ENCODE measurements at regions not wholly inside any gene's neighbourhood (a gene's known extent, or its start where the extent isn't known, plus 50 kb on each side); places are given as distances from the start of the nearest gene placed in this dataset.

DNA sequence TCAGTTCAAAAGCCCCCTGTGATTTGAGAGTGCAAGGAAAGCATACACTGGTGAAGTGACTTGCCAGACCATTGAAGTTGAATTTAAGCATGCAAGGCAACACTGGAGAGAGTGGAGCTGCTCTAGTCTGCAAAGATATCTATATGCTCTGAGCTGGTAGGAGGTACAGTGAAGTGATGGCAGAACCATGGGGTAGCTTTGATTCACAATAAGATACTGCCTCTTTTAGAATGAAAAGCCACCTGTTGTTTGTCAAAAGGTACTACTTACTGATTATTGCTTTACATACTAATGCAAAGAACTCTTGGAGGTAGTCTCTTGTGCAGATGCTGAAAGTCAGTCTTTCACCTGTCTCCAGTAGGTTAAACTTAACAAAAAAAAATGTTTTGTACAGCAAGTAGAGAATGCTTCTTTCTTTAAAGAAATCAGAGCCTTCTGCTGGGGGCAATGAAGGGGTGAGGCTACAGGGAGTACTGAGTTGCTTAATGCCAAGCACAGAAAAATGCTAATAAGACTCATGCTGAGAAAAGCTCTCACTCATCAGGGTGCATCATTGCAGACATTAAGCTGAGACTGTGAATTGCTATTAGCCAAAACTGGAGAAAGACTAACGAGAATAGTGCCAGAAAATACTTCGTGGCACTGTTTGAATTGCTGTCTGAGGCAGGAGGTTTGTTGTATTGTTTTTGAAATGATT lies 1150.5 kb upstream of the TMPRSS15 start:
- intact Hi-C loops (cut with DNase I) = no loop called here

DNA sequence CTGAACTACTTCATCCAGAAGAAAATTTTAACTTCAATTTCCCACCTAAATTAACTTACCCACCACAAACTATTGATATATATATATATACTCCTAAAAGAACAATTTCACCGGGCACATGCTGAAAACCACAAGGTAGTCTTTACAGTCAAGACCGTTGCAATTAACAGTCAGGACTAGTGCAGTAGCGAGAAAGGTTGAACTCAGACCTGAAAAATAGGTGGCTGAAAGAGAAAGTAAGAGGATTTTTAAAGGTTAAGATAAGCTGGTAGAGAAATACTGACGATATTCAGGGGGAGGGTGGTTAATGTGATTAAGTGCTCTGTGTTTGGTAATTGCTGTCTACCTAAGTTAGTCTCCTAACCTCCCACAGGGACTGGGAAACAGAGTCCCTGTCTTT lies 1153.5 kb upstream of the TMPRSS15 start:
- no peak for DNase-seq
- intact Hi-C loops (cut with DNase I) = no loop called here

More for the DNA sequence above, 1150.5 kb upstream of the TMPRSS15 start:
- DNase-seq = no peak

DNA sequence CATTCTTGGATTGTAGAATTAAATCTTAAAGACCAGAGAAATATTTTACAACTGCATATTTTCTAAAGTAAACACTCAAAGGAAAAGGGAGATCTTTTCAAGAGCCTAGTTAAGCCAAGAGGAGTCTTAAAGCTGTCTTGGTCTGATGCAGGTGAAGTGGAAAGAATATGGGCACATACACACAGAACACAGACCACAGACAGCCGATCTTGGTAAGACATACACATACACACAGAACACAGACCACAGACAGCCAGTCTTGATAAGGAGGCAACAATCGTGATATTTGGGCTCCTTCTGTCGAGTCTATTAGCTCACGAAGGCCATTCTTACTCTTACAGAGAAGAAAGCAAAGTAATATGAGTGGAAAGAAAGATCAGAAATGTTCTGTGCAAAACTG lies 1153.9 kb upstream of the TMPRSS15 start:
- intact Hi-C loops (cut with DNase I) = no loop called here
- no peak for DNase-seq

DNA sequence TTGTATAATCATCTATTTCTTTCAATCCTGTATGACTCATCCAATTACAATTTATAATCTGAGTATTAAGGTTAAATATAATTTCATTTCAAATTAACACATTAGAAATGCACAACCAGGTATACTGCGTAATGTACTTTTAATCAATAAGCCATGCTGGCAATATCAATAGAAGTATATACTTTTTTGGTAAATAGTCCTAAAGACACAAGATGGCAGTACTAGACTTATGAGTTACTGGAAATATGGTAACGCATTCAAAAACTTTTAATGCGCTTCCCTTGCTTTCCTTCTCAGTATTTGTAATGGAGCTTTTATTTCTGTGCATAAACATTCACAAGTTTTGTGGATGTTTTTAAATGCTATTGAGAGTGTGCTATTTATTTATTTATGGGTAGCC lies 1162.0 kb upstream of the TMPRSS15 start:
- intact Hi-C loops (cut with DNase I) = no loop called here
- no peak for DNase-seq

DNA sequence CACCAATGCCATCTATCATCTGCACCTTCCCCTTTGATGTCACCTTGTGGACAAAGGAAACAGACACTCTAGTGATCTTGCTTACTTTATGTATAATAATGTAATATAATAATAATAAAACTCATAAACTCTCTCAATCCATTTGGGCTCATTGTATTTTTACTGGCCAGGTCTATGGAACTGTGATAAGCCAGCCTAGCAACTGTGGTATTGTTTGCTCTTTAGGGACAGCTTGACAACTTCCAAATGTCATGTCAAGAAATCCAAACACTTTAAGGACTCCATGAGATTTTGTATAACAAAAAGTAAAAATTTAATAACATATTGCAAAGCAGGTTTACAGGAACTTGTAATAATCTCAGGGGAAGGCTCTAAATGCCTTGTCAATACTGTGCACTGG lies 1163.4 kb upstream of the TMPRSS15 start:
- intact Hi-C loops (cut with DNase I) = no loop called here
- no peak for DNase-seq

DNA sequence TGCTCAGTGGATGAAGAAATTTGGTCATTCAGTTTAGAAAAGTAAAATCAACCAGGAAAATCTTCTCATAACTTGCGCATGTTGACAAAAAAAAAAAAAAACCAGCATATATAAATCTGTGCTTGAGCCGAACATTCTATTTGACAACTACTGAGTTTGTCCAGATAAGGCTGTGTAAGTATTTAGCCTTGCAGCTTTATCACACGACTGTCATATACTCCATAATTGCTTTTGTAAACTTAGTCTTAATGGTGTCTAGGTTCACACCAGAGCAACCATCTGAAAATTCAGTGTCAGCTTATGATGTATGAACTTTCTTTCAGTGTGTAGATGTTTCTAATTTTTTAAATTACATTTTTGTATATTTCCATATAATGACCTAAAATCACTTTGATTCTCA lies 1173.8 kb upstream of the TMPRSS15 start:
- DNase-seq = no peak
- intact Hi-C loops (cut with DNase I) = no loop called here

DNA sequence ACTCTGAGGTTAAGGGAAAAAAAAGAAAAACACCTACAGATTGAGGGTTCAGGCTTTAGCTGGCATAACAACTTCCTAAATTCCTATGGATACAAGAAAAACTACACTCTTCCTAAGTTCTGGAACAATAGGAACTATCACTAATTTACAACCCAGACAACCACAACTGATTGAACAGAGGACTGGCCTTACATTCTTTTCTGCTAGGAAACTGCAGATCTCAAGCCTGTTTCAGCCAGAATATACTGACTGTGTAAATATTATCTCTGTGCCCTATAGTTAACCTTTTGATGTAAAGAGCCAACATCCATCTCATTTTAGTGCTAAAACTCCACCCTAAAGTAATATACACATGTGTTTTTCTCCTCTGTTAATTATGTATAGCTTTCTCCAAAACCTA lies 1186.5 kb upstream of the TMPRSS15 start:
- DNase-seq = no peak
- intact Hi-C loops (cut with DNase I) = no loop called here

DNA sequence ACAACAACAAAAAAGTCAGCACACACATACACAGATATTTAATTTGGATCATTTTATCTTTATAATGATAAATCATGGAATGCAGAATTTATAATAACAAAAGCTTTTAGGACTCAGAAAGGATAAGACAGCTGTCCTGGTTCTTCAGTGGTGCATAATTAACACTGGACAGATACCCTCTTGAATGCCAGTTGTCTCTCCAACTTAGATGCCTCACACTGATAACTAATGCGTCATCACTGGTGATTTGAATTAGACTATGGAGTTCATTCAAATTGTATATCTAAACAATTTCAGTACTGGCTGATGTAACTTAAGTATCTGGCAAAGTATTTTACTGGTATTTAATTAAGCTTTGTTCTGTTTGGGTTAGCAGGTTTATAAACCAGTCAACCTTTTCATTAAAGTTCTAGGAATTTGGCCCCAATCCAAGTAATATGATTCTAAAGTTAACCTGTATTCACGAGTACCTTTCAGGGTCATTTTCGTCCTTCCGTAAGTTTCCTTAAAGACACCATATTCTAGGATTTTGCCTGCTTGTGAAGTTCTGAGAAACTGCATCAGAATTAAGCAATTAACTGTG lies 1199.5 kb upstream of the TMPRSS15 start:
- intact Hi-C loops (cut with DNase I) = no loop called here
- DNase-seq = no peak

DNA sequence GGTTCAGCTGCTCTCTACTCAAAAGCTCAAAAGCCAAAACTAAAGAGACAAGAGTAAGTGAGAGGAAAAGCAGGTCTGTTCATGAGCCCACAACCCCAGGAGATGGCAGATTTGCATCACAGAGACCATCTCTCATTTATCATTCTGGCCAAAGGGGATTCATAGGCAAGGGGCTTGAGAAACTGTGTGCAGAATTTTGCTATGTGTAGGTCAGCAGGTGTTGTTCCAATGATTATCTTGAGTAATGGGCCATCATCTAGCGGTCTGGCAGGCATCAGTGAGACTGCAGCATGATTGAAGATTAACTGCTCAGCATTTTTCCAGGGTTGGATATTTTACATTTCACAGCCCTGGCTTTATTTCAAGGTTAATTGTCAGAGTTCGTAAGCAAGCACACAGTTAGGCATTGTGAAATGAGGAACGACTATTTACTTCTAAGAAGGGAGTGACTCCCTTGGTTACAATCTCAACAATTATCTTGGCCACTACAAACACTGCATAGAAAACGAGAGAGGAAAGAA lies 1204.6 kb upstream of the TMPRSS15 start:
- no peak for DNase-seq
- intact Hi-C loops (cut with DNase I) = no loop called here

DNA sequence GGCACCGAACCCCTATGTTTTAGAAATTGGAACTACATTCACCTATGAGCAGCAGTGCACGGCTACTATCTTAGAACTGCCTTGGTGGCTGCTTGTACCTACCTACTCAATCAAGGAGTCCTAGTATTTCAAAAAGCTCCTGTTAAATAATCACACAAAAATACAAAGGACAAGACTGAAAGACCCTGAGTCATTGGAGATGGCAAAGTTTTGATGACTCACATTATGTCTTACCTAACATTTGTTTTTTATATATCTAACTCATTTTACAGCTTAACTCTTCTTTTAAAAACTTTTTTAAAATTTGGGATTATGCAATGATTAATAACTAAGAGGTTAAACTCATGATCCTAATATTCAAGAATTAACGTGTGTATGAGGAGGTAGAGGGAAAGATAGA lies 1206.0 kb upstream of the TMPRSS15 start:
- intact Hi-C loops (cut with DNase I) = no loop called here

DNA sequence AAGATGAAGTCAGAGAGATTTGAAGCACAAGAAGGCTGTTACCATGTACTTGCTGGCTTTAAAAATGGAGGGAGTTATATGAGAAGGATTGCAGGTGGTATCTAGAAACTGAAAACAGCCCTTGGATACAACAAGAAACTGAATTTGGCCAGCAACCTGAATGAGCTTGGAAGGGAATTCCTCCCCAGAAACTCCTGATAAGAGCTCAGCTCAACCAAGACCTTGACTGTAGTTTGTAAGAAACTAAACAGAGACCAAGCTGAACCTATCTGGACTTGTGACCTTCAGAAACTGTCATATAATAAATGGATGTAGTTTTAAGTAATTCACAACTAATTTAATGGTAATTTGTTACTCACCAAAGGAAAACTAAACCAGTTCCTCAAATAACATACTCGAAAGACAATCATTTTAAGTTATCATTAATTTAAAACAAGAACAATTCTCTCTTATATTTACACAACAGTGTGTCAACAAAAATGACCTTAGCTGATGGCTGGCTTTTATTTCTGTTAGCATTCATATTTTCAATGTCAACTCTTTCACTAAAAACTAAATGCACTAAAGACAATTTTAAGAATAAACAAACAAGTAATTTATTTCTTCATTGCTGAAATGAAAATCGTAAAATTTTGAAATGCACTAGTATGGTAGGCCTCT lies 1218.4 kb upstream of the TMPRSS15 start:
- intact Hi-C loops (cut with DNase I) = no loop called here
- DNase-seq = no peak

More for the DNA sequence above, 1206.0 kb upstream of the TMPRSS15 start:
- DNase-seq = no peak

DNA sequence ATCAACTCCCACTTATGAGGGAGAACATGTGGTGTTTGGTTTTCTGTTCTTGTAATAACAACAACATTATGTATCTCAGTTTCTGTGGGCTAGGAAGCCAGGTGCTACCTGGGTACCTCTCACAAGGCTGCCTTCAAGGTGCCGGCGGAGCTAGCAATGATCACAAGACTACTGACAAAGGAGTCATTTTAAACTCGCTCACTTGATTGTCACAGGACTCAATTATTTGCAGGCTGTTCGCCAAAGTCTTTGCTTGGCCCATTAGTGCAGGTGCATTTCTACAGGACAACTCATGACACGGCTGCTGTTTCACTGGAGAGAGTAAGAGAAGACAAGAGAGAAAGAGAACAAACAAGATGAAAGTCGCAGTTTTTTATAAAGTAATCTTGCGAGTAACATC lies 1237.4 kb upstream of the TMPRSS15 start:
- intact Hi-C loops (cut with DNase I) = no loop called here
- peak in 1 of 10 donors; percentile 38 for DNase-seq

DNA sequence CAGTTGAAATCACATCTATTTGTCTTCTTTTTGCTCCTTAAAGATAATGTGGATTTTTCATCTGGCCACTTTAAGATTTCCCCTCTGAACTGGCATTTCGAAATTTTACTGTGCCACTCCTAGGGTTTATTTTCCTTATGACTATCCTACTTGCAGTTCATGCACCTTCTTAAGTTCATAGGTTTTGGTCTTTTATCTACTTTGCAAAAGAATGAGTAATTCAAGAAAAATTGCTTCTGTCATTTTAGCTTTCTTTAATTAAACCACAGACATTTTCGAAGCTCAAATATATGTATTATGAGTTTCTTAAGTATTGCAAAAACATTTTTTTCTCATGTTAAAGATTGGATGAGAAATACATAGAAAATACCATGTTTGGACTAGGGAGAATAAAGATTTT lies 1244.8 kb upstream of the TMPRSS15 start:
- intact Hi-C loops (cut with DNase I) = no loop called here
- DNase-seq = no peak

DNA sequence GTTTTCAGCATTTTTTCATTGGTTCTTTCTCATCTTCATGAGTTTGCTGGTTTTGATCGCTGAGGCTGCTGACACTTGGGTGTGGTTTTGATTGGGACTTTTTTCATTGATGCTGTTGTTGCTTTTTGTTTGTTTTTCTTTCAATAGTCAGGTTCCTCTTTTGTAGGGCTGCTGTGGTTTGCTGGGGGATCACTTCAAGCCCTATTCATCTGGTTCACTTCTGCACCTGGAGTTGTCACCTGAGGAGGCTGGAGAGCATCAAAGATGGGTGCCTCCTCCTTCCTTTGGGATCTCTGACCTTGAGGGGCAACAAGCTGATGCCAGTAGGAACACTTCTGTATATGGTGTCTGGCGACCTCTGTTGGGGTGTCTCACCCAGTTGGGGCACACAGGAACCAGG lies 1279.9 kb upstream of the TMPRSS15 start:
- intact Hi-C loops (cut with DNase I) = no loop called here
- no peak for DNase-seq

DNA sequence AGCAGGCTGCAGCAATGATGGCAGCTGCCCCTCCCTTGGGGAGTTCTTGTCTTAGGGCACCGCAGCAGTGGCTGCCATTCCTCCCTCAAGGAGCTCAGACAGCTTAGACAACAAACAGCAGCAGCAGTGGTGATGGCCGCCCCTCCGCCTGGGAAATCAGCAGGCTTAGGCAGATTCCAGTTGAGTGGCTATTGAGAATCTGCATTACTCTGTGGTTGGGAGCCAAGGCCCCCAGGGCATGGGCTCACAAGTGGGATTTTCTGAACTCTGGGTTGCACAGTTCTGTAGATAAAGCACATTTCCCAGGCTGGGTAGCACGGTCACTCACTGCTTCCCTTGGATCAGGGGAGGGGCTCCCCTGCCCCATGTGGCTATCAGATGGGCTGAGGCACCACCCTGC lies 1280.7 kb upstream of the TMPRSS15 start:
- DNase-seq = peak in 2 of 10 donors; percentile 64 to 80
- intact Hi-C loops (cut with DNase I) = no loop called here

DNA sequence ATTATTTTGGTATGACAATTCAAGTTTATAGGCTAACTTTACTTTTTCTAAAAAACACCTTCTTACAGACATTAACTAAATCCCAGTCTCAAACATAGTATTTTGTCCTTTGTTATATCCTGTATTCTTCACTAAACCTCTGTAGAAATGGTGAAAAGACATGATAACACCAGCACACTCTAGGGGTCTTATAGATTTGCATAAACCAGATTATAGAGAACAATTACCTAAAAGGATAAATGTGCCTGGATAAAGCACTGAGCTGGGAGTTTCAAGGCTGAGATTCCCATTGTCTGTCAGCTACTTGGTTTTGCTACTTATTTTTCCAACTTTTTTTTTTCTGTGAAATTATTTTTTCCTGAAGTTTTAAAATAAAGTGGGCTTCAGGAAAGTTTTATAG lies 1288.6 kb upstream of the TMPRSS15 start:
- DNase-seq = no peak
- intact Hi-C loops (cut with DNase I) = no loop called here

DNA sequence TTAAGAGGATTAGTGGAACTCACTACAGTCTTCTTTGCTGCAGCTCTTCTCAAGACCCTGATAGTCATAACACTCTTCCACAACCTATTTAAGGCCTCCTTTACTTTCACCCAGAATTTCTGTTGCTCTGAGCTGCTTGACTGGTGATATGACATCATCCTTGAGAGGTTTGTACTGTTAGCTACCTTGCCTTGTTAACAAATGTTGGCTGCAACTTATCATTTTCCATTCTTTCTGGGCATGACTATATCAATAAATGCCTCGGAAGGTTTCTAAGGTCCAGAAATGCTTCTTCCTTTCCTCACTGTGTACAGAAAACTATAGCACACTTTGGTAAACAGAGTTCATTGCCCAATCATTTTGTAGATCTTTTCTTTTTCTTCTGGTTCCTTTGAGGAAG lies 1292.2 kb upstream of the TMPRSS15 start:
- intact Hi-C loops (cut with DNase I) = no loop called here
- DNase-seq = no peak

DNA sequence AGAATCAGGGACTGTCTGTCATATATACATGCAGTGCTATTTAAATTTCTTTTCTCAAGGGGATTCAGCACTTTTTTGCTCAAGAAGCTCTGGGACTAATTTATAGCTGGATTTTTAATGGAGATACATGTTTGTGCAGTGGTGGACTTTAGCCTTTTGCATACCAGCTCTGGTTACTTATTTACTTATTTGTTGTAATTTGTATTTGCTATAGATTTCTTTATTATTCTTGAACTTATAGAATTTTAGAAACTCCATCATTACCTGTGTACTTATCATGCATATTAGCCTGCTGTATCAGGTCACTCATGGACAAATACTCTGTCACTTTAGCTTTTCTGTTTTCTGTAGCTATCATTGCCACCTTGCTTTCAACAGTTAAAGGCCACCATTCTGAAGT lies 1296.9 kb upstream of the TMPRSS15 start:
- DNase-seq = no peak
- intact Hi-C loops (cut with DNase I) = no loop called here

DNA sequence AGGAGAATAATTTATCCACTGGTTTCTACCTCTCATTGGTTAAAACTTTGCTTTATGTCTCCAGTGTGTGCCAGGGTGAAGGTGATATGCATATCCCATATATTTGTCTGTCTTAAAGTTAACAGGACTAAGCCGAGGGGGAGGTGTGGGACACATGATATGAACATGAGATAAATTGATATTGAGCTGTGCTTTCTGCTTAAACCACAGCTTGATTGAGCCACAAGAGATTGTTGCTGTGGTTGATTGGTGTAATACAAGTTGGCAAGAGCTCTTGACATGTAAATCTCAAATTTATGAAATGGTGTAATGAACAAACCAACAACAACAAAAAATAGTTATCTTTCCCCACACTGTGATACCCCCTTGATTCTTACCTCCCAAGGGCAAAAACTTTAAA lies 1295.5 kb upstream of the NCAM2 start:
- no peak for DNase-seq

DNA sequence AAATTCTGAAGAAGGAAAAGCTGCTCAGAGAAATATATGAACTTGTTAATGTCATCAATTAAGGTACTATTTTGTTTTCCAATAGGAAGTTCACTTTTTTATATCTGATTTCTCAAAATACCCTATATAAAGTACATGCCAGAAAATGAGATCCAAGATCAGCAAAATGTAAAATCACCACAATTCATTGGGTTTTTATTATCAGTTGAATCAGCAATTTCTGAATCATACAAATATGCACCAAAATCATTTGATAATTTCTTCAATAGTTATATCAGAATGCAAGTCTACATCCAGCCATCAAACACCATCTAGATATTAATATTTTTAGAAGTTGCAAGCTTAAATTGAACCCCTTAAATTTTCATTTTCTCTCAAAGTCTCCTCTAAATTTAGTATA lies 1293.4 kb upstream of the NCAM2 start:
- no peak for DNase-seq

More for the DNA sequence above, 1295.5 kb upstream of the NCAM2 start:
- intact Hi-C loops (cut with DNase I) = no loop called here

DNA sequence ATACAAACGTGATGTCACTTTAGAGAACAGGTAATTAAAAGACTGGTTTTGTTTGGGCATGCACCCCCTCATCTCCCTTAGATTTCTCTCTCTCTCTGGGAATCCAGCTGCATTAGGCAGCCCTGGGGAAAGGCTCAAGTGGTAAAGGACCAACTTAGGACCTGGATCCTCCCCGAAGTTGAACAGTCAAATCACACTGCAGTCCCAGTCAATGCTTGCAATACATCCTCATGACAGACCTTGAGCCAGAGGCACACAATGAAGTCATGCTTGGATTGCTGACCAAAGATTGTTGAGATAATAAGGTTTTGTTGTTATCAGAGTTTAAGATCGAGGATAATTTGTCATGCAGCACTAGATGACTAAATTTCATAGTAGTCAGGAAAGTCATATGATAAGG lies 1285.8 kb upstream of the NCAM2 start:
- DNase-seq = no peak
- intact Hi-C loops (cut with DNase I) = no loop called here

More for the DNA sequence above, 1293.4 kb upstream of the NCAM2 start:
- intact Hi-C loops (cut with DNase I) = no loop called here

DNA sequence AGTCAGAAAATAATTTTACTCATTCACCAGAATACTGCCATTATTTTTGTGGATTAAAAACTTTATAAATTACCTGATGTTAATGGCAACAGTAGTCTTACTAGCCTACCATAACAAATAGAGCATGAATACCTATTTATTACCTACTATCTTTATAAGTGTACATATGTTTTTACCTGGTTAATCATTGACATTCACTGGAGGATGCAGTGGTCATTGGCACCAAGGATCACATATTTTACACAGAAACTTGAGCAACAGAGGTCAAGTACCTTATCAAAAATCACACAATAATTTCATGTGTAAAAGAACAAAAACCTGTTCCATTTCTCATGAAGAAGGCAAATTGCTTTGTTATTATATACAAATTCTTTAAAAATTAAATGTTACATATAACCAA lies 1284.9 kb upstream of the NCAM2 start:
- intact Hi-C loops (cut with DNase I) = no loop called here
- no peak for DNase-seq
